ENCODE measurements at regions not wholly inside any gene's neighbourhood (a gene's known extent, or its start where the extent isn't known, plus 50 kb on each side); places are given as distances from the start of the nearest gene placed in this dataset.

- no peak for DNase-seq
Measured at GRCh38 chr18:46325895-46326294, 221.7 kb downstream of the HAUS1 start.

- DNase-seq = no peak
Measured at GRCh38 chr18:46329736-46330246, 225.6 kb downstream of the HAUS1 start.

GRCh38 chr18:46331316-46331715, 227.1 kb downstream of the HAUS1 start:
- DNase-seq = no peak

- DNase-seq = no peak
Measured at GRCh38 chr18:46332286-46332801, 228.2 kb downstream of the HAUS1 start.

- DNase-seq = no peak
Measured at GRCh38 chr18:46332921-46333341, 228.7 kb downstream of the HAUS1 start.

- no peak for DNase-seq
Measured at GRCh38 chr18:46333431-46334135, 229.4 kb downstream of the HAUS1 start.

- DNase-seq = no peak
Measured at GRCh38 chr18:46334868-46335281, 230.7 kb downstream of the HAUS1 start.

- DNase-seq = no peak
Measured at GRCh38 chr18:46335534-46336101, 231.4 kb downstream of the HAUS1 start.

GRCh38 chr18:46336278-46337111, 232.3 kb downstream of the HAUS1 start:
- no peak for DNase-seq

GRCh38 chr18:46337271-46337670, 233.1 kb downstream of the HAUS1 start:
- DNase-seq = no peak

- DNase-seq = no peak
Measured at GRCh38 chr18:46338205-46338604, 234.0 kb downstream of the HAUS1 start.

- DNase-seq = no peak
Measured at GRCh38 chr18:46338766-46339165, 234.6 kb downstream of the HAUS1 start.

- no peak for DNase-seq
Measured at GRCh38 chr18:46340716-46341115, 236.5 kb downstream of the HAUS1 start.

- no peak for DNase-seq
Measured at GRCh38 chr18:46341986-46342525, 237.9 kb downstream of the HAUS1 start.

GRCh38 chr18:46343456-46343855, 239.3 kb downstream of the HAUS1 start:
- DNase-seq = no peak

- peak; percentile 16 to 18 for DNase-seq
Measured at GRCh38 chr18:46343931-46344372, 239.8 kb downstream of the HAUS1 start.

- DNase-seq = no peak
Measured at GRCh38 chr18:46344416-46345180, 240.4 kb downstream of the HAUS1 start.

- no peak for DNase-seq
Measured at GRCh38 chr18:46345181-46345465, 240.9 kb downstream of the HAUS1 start.

- no peak for DNase-seq
Measured at GRCh38 chr18:46346213-46346612, 242.0 kb downstream of the HAUS1 start.

GRCh38 chr18:46346896-46347630, 242.9 kb downstream of the HAUS1 start:
- no peak for DNase-seq

GRCh38 chr18:46350598-46351159, 246.5 kb downstream of the HAUS1 start:
- no peak for DNase-seq

Data from SHP77 (cell line).